ENCODE measurements at regions not wholly inside any gene's neighbourhood (a gene's known extent, or its start where the extent isn't known, plus 50 kb on each side); places are given as distances from the start of the nearest gene placed in this dataset.

DNA sequence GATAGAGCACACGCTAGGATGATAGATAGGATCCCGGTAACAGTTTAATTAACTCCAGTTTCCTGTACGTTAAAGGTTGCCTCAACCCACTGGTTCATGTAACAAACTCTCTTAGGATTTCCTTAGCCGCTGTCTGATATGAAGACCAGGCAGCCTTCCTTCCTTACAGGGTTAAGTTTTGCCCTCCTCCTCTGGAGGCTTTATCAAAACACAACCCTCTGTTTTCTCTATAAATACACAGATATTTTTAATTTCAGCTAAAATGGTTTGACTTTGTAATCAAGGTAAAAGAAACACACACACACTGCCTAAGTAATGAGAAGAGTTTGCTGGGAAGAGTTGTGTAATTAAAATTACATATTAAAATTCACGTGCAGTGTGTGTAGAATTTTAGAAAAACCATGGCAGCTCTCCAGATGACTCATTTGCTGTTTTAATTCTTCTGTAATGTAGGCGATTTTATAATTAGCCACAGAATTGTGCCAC lies 369.8 kb downstream of the CSNK1G3 start:
- TF ChIP-seq, protein P1, sequence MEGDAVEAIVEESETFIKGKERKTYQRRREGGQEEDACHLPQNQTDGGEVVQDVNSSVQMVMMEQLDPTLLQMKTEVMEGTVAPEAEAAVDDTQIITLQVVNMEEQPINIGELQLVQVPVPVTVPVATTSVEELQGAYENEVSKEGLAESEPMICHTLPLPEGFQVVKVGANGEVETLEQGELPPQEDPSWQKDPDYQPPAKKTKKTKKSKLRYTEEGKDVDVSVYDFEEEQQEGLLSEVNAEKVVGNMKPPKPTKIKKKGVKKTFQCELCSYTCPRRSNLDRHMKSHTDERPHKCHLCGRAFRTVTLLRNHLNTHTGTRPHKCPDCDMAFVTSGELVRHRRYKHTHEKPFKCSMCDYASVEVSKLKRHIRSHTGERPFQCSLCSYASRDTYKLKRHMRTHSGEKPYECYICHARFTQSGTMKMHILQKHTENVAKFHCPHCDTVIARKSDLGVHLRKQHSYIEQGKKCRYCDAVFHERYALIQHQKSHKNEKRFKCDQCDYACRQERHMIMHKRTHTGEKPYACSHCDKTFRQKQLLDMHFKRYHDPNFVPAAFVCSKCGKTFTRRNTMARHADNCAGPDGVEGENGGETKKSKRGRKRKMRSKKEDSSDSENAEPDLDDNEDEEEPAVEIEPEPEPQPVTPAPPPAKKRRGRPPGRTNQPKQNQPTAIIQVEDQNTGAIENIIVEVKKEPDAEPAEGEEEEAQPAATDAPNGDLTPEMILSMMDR (conservative IDR thresholded peaks at IDR 0.05; ENCODE audit: low read depth, low read length): no peak
- TF ChIP-seq EZH2 (IDR thresholded peaks at IDR 0.05; ENCODE audit: borderline replicate concordance, low read depth, low read length, poor library complexity, severe bottlenecking): no peak
